ENCODE measurements at regions not wholly inside any gene's neighbourhood (a gene's known extent, or its start where the extent isn't known, plus 50 kb on each side); places are given as distances from the start of the nearest gene placed in this dataset.

GRCh38 chr14:24692382-24693352 lies 58.7 kb upstream of the GZMB start:
- peak; percentile 77 for DNase-seq

DNA sequence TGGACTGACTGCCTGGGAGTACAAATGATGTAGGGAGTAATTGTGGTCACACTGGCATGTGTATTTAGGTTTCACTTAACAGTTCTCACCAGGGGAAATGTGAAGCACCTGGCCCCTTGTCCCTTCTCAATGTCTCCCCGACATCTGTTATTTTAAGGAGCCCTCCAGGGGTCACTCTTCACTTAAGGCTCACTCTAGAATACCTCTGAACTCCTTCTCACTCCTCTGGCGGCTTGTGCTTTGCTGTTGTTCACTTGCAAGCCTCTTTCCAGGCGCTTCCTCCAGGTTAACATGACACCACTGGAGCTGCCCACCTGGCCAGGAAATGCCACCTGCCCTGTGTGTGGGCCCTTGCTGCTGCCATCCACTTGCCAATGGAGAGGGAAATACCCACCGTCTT lies 56.5 kb upstream of the GZMB start:
- peak; percentile 44 for DNase-seq

- no peak for DNase-seq
Measured at GRCh38 chr14:24688030-24688658, 54.2 kb upstream of the GZMB start.

Data from CD4-positive, alpha-beta T cell treated with Interleukin-21 for 1 hour (primary cell).